Tibial nerve (tissue), 4 donors: ENCODE measurements at regions not wholly inside any gene's neighbourhood (a gene's known extent, or its start where the extent isn't known, plus 50 kb on each side); places are given as distances from the start of the nearest gene placed in this dataset.

Experiments
- DNase-seq, 2 donors: peaks; one replicate each; pipeline ENCODE4 v3.0.0-alpha.2; 2019; ENCODE audit warnings: low spot score in 2 of 2
- H3K27ac ChIP-seq, 4 donors: fragments of 200-600 bp; sonication (generic) in 3 of 4; one replicate each; pipeline ENCODE4 v1.5.1; 2017 to 2019; ENCODE audit warnings: mild to moderate bottlenecking in 1 of 4
- H3K27me3 ChIP-seq, 2 donors: fragments of 200-600 bp; sonication (generic) in 1 of 2; one replicate each; pipeline versions ENCODE4 v1.5.1 to v1.6.0; 2017 to 2019
- H3K36me3 ChIP-seq, 3 donors: fragments of 200-600 bp; sonication (generic); one replicate each; pipeline ENCODE4 v1.5.1; 2018 to 2019
- H3K4me1 ChIP-seq, 4 donors: fragments of 200-600 bp; sonication (generic) in 3 of 4; one replicate each; pipeline ENCODE4 v1.5.1; 2017 to 2019
- H3K4me3 ChIP-seq, 4 donors: fragments of 200-600 bp; sonication (generic) in 3 of 4; one replicate each; pipeline ENCODE4 v1.5.1; 2017 to 2019; ENCODE audit warnings: mild to moderate bottlenecking in 1 of 4, moderate library complexity in 1 of 4
- H3K9me3 ChIP-seq, 4 donors: fragments of 200-600 bp; sonication (generic) in 3 of 4; one replicate each; pipeline ENCODE4 v1.5.1; 2017 to 2019
- CTCF ChIP-seq, 5 experiments: fragments of 200-600 bp in 3 of 5; fragments of 450-650 bp in 2 of 5; sonication (generic) in 3 of 5; IDR thresholded peaks; one replicate each; pipeline ENCODE4 v1.5.1; 2016 to 2019; ENCODE audit warnings: antibody characterized with exemption in 5 of 5, mild to moderate bottlenecking in 3 of 5, moderate library complexity in 2 of 5
- EP300 ChIP-seq, 2 donors: sonication (generic); formaldehyde crosslinking; IDR thresholded peaks; one replicate each; pipeline ENCODE4 v1.6.1; 2017; ENCODE audit warnings: antibody characterized with exemption in 2 of 2, mild to moderate bottlenecking in 1 of 2
- POLR2A ChIP-seq, 2 donors: fragments of 450-650 bp; IDR thresholded peaks; one replicate each; pipeline ENCODE4 v1.6.1; 2017; ENCODE audit warnings: antibody characterized with exemption in 2 of 2, mild to moderate bottlenecking in 2 of 2, moderate library complexity in 2 of 2
- WGBS, 2 donors: methylation state at CpG; one replicate each; pipeline ENCODE4 v1.1.5; 2018; 5-methylcytosine and 5-hydroxymethylcytosine counted together

DNA sequence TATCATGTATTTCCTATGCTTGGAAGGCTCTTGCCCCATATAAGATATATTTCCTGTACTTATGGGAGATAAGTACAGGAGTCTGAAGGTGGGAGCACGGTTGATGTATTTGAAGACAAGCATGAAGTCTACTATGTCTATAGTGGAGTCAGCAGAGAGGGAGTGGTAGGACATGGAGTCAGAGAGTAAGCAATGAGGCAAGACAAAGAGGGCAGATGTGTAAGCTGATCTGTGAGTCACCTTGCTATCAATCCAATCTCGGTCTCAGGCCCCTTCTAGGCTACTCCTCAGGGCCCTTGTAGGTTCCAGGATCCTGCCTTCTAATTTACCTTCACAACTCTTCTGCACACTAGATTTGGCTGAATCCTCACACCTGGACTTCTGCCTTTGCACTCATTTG lies 105.5 kb downstream of the MACIR start:
- no peak overlapping the region for H3K4me3 ChIP-seq
- H3K36me3 ChIP-seq = no peaks in the 10 kb centered on the region
- WGBS, 2 donors = 90 to 96% methylated on average over 2 of the region's 2 CpGs
- DNase-seq = no peak
- H3K9me3 ChIP-seq = peaks cover 0 to 6% (median 0%) of the 10 kb centered on the region in 4 donors
- no peaks in the 10 kb centered on the region for H3K27me3 ChIP-seq
- no peak overlapping the region for H3K27ac ChIP-seq
- TF ChIP-seq EP300 (IDR thresholded peaks at IDR 0.05) (no peak), POLR2A (IDR thresholded peaks at IDR 0.05) (no peak), CTCF (IDR thresholded peaks at IDR 0.05) (no peak)
- H3K4me1 ChIP-seq = no peaks in the 10 kb centered on the region

DNA sequence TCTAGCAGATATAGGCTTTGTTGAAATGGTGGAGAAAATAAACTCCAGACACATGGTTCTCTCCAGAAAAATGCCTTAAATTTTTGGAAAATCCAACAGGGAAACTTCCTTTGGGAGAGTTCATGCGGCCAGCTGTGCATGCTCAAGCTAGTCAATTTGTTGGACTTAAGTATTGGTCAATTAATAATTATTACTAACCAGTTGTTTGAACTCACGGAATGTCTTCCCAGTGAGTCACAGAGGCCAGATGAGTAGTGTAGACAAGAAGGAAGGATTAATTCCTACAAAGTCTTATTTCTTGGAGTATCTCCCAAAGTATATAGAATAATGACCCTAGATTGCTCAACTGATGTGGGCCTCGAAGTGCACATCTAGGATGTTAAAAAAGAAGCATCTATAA lies 103.6 kb downstream of the MACIR start:
- TF ChIP-seq POLR2A (IDR thresholded peaks at IDR 0.05) = no peak
- DNase-seq = no peak
- Histone ChIP-seq H3K36me3 (no peaks in the 10 kb centered on the region), H3K4me3 (no peak overlapping the region), H3K27me3 (no peaks in the 10 kb centered on the region), H3K4me1 (peaks cover 0 to 3% (median 0%) of the 10 kb centered on the region in 4 donors), H3K27ac (no peak overlapping the region), H3K9me3 (no peaks in the 10 kb centered on the region)
- 85 to 86% methylated on average over 3 of the region's 3 CpGs for WGBS, 2 donors

DNA sequence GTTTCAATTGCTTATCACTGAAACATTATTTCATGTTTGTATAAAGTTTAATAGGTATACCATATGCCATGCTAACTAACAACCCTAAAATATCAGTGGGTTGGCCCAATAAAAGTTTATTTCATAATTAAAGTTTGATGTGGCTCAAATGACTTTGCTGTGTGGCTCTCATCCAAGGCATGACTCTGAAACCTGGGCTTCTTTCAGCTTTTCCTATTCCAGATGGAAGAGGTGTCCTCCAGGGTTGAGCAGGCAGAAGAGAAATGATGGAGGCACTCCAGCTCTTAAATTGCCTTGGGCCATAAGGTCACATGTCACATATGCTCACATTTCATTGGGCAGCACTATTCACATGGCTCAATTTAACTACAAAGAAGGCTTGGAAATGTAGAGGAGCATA lies 101.9 kb downstream of the MACIR start:
- DNase-seq = no peak
- Histone ChIP-seq H3K27me3 (no peaks in the 10 kb centered on the region), H3K4me3 (no peak overlapping the region), H3K4me1 (peaks cover 0 to 14% (median 0%) of the 10 kb centered on the region in 4 donors), H3K36me3 (no peaks in the 10 kb centered on the region), H3K9me3 (no peaks in the 10 kb centered on the region), H3K27ac (no peak overlapping the region)
- no peak for TF ChIP-seq EP300 (IDR thresholded peaks at IDR 0.05)
- TF ChIP-seq CTCF (IDR thresholded peaks at IDR 0.05) = no peak
- no peak for TF ChIP-seq POLR2A (IDR thresholded peaks at IDR 0.05)

- DNase-seq = no peak
- 62 to 68% methylated on average over 6 of the region's 6 CpGs for WGBS, 2 donors
- no peaks in the 10 kb centered on the region for H3K9me3 ChIP-seq
- H3K27ac ChIP-seq = no peak overlapping the region
- no peaks in the 10 kb centered on the region for H3K36me3 ChIP-seq
- TF ChIP-seq CTCF (IDR thresholded peaks at IDR 0.05) = no peak
- TF ChIP-seq EP300 (IDR thresholded peaks at IDR 0.05) = no peak
- TF ChIP-seq POLR2A (IDR thresholded peaks at IDR 0.05) = no peak
- no peak overlapping the region for H3K4me3 ChIP-seq
- no peaks in the 10 kb centered on the region for H3K27me3 ChIP-seq
- H3K4me1 ChIP-seq = peaks cover 0 to 16% (median 0%) of the 10 kb centered on the region in 4 donors
Observed at GRCh38 chr5:103358305-103358995, 99.9 kb downstream of the MACIR start.

DNA sequence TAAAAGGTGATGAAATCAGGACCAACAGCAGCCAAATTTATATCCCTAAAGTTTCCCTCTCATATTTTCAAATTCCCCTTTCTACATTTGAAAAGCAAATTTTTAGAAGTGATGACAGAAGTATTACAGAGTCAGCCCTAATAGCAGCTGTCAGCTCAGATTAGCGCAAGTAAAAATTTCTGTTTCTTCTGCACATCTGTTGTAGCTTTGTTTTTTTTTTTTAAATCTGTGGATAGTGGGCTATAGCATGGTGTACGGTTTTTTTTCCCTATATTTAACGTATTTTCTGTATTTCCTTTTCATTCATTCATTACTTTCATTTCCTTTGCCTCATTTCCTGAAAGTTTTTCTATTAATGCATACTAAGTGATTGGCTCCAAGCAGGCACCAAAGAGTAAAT lies 99.1 kb downstream of the MACIR start:
- no peaks in the 10 kb centered on the region for H3K36me3 ChIP-seq
- no peak overlapping the region for H3K4me3 ChIP-seq
- no peaks in the 10 kb centered on the region for H3K9me3 ChIP-seq
- DNase-seq = no peak
- H3K27ac ChIP-seq = no peak overlapping the region
- WGBS, 2 donors = 53 to 71% methylated on average over 3 of the region's 3 CpGs
- no peaks in the 10 kb centered on the region for H3K27me3 ChIP-seq
- no peak for TF ChIP-seq CTCF (IDR thresholded peaks at IDR 0.05)
- TF ChIP-seq EP300 (IDR thresholded peaks at IDR 0.05) = no peak
- no peak for TF ChIP-seq POLR2A (IDR thresholded peaks at IDR 0.05)
- H3K4me1 ChIP-seq = peaks cover 0 to 16% (median 0%) of the 10 kb centered on the region in 4 donors
